GM23338 (cell line): ENCODE measurements at regions not wholly inside any gene's neighbourhood (a gene's known extent, or its start where the extent isn't known, plus 50 kb on each side); places are given as distances from the start of the nearest gene placed in this dataset.

Experiments
- ATAC-seq: fragments of 200-7000 bp; cut with Tn5 transposase; 3 replicates; pipeline ENCODE4 v1.9.1; 2020
- DNase-seq: peaks from one replicate; pipeline ENCODE4 v3.0.0-alpha.2; 2015; ENCODE audit warnings: low spot score
- H2AFZ ChIP-seq: fragments of 200-600 bp; sonication (generic); 2 replicates; pipeline ENCODE4 v1.8.0; 2016; ENCODE audit warnings: antibody characterized with exemption, mild to moderate bottlenecking, moderate library complexity
- H3F3A ChIP-seq: fragments of 200-600 bp; sonication (generic); replicated peaks from 2 replicates; pipeline ENCODE4 v1.8.0; 2017; ENCODE audit warnings: antibody characterized with exemption, mixed run types, low read depth
- H3K27ac ChIP-seq: fragments of 200-600 bp; sonication (generic); 2 replicates; pipeline ENCODE4 v1.6.1; 2016; ENCODE audit warnings: low read depth
- H3K27me3 ChIP-seq: fragments of 200-600 bp; sonication (generic); 2 replicates; pipeline ENCODE4 v1.8.0; 2016; ENCODE audit warnings: mild to moderate bottlenecking, mixed run types, moderate library complexity; ENCODE audit not compliant: insufficient read depth
- H3K36me3 ChIP-seq: fragments of 200-600 bp; sonication (generic); 2 replicates; pipeline ENCODE4 v1.8.0; 2016; ENCODE audit warnings: mild to moderate bottlenecking; ENCODE audit not compliant: insufficient read depth
- H3K4me1 ChIP-seq: fragments of 200-600 bp; sonication (generic); 2 replicates; pipeline ENCODE4 v1.8.0; 2016; ENCODE audit warnings: mild to moderate bottlenecking, moderate library complexity; ENCODE audit not compliant: insufficient read depth
- H3K4me2 ChIP-seq: fragments of 200-600 bp; sonication (generic); 2 replicates; pipeline ENCODE4 v1.7.1; 2017; ENCODE audit warnings: mixed run types
- H3K4me3 ChIP-seq: fragments of 200-600 bp; sonication (generic); 2 replicates; pipeline ENCODE4 v1.6.1; 2016; ENCODE audit warnings: mixed run types
- H3K79me2 ChIP-seq: fragments of 200-600 bp; sonication (generic); replicated peaks from 2 replicates; pipeline ENCODE4 v1.8.0; 2017; ENCODE audit warnings: mild to moderate bottlenecking; ENCODE audit not compliant: insufficient read depth
- H3K9me2 ChIP-seq: fragments of 200-600 bp; sonication (generic); 2 replicates; pipeline ENCODE4 v1.8.0; 2017; ENCODE audit not compliant: insufficient read depth
- H4K20me1 ChIP-seq: fragments of 200-600 bp; sonication (generic); replicated peaks from 2 replicates; pipeline ENCODE4 v1.8.0; 2017; ENCODE audit warnings: mild to moderate bottlenecking; ENCODE audit not compliant: insufficient read depth
- H3K27ac Mint-ChIP-seq: 2 replicates; pipeline ENCODE4 v1.8.0; 2020; ENCODE audit warnings: inconsistent platforms, mild to moderate bottlenecking, moderate library complexity, mixed read lengths
- H3K27me3 Mint-ChIP-seq: 3 replicates; pipeline ENCODE4 v1.8.0; 2022; ENCODE audit warnings: low read depth, mild to moderate bottlenecking, moderate library complexity, mixed read lengths, inconsistent platforms; ENCODE audit not compliant: insufficient read depth, poor library complexity
- H3K36me3 Mint-ChIP-seq: 3 replicates; pipeline ENCODE4 v1.8.0; 2021; ENCODE audit warnings: low read depth, mild to moderate bottlenecking, inconsistent platforms, moderate library complexity, mixed read lengths
- H3K4me1 Mint-ChIP-seq: 3 replicates; pipeline ENCODE4 v1.8.0; 2020; ENCODE audit warnings: mild to moderate bottlenecking, inconsistent platforms, mixed read lengths
- H3K4me3 Mint-ChIP-seq: 3 replicates; pipeline ENCODE4 v1.8.0; 2021; ENCODE audit warnings: moderate library complexity, mild to moderate bottlenecking, inconsistent platforms, mixed read lengths
- H3K9me3 Mint-ChIP-seq: 3 replicates; pipeline ENCODE4 v1.8.0; 2020; ENCODE audit warnings: moderate library complexity, mild to moderate bottlenecking, inconsistent platforms, mixed read lengths
- EZH2phosphoT487 ChIP-seq: fragments of 200-600 bp; sonication (generic); IDR thresholded peaks from one replicate; pipeline ENCODE4 v1.8.1; 2018; ENCODE audit warnings: antibody characterized with exemption; ENCODE audit not compliant: unreplicated experiment
- JUNB ChIP-seq: IDR thresholded peaks from one replicate; pipeline ENCODE4 v1.6.1; 2016; ENCODE audit warnings: antibody characterized with exemption; ENCODE audit not compliant: unreplicated experiment
- NANOG ChIP-seq: IDR thresholded peaks from 2 replicates; pipeline ENCODE4 v1.6.1; 2016; ENCODE audit warnings: antibody characterized with exemption, borderline replicate concordance
- POLR2AphosphoS5 ChIP-seq: IDR thresholded peaks from 2 replicates; pipeline ENCODE4 v1.6.1; 2016; ENCODE audit warnings: antibody characterized with exemption, low read depth
- STAT1 ChIP-seq: IDR thresholded peaks from one replicate; pipeline ENCODE4 v1.6.1; 2016; ENCODE audit warnings: antibody characterized with exemption; ENCODE audit not compliant: unreplicated experiment
- ZNF114 ChIP-seq: fragments of 250-450 bp; sonication (Bioruptor Pico); IDR thresholded peaks from 2 replicates; pipeline ENCODE4 v1.5.0; 2020; ENCODE audit warnings: mild to moderate bottlenecking, moderate library complexity
- ZNF331 ChIP-seq: fragments of 250-450 bp; sonication (Bioruptor Pico); IDR thresholded peaks from 2 replicates; pipeline ENCODE4 v1.5.0; 2020; ENCODE audit warnings: low read depth, mild to moderate bottlenecking, moderate library complexity
- TF ChIP-seq, protein P1 (sequence below), 2 experiments: fragments of 200-600 bp in 1 of 2; sonication (generic) in 1 of 2; conservative IDR thresholded peaks; 2 replicates each; pipeline versions ENCODE4 v1.5.1 to v1.6.1; 2016 to 2017; ENCODE audit warnings: antibody characterized with exemption in 2 of 2, low read depth in 2 of 2, mild to moderate bottlenecking in 2 of 2, moderate library complexity in 1 of 2
- TF ChIP-seq, protein P2 (sequence below): IDR thresholded peaks from one replicate; pipeline ENCODE4 v1.6.1; 2018; ENCODE audit warnings: antibody characterized with exemption; ENCODE audit not compliant: unreplicated experiment
- TF ChIP-seq, protein P3 (sequence below): IDR thresholded peaks from 2 replicates; pipeline ENCODE4 v1.6.1; 2016; ENCODE audit warnings: antibody characterized with exemption

DNA sequence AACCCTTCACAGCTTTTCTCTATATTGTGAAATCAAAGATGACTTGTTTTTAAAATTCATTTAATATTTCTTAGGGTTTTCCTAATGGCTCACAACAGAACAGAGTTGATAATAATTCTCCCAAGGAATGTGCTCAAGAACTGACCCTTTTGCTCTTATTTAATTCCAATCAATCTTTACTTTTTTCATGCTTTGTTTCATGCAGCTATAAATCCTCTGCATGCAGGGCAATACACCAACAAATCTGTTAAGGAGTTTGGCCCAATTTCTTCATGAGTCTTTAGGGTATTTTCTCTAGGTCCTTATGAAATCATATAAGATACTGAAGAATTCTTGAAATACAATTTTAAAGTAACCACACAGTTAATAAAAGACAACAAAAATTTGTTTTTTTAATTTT, 264.2 kb downstream of the SLC6A15 start:
- no peak overlapping the region for H3K4me2 ChIP-seq
- Mint-ChIP-seq H3K36me3 (no peaks in the 10 kb centered on the region), H3K4me1 (peaks cover 5% of the 10 kb centered on the region; the same call in 2 of the 3 replicates), H3K27me3 (no peaks in the 10 kb centered on the region), H3K9me3 (no peaks in the 10 kb centered on the region), H3K4me3 (no peak overlapping the region), H3K27ac (no peak overlapping the region)
- H3K4me3 ChIP-seq = no peak overlapping the region
- no peaks in the 10 kb centered on the region for H3K79me2 ChIP-seq
- H3K27ac ChIP-seq = no peak overlapping the region
- H3F3A ChIP-seq = no peaks in the 10 kb centered on the region
- DNase-seq (no peak), ATAC-seq (no peak)
- H3K27me3 ChIP-seq = no peaks in the 10 kb centered on the region
- H2AFZ ChIP-seq = no peak overlapping the region
- H3K36me3 ChIP-seq = no peaks in the 10 kb centered on the region
- H3K4me1 ChIP-seq = no peaks in the 10 kb centered on the region
- TF ChIP-seq JUNB = no peak
- no peak for TF ChIP-seq ZNF114 (CRISPR knock-in tag)
- TF ChIP-seq STAT1 = no peak
- TF ChIP-seq NANOG = no peak
- H4K20me1 ChIP-seq = no peaks in the 10 kb centered on the region
- H3K9me2 ChIP-seq = no peaks in the 10 kb centered on the region

DNA sequence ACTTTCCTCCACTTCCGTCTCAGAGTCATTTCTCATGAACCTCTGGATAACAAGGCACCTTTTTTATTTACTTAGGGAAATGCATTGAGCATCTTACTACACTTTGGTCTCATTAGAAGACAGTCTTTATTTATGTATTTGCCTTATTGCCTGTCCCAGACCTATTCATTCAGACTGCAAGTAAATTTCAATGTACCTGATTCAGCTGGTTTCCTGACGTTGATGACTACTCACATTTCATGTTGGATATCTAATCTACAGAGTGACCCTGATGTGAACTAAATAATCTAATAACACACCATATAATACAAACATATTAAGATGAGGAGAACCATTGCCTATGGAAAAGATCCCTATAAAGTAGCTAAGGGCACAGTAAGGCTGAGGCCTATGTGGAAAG, 267.7 kb downstream of the SLC6A15 start:
- H3K4me2 ChIP-seq = no peak overlapping the region
- H4K20me1 ChIP-seq = no peaks in the 10 kb centered on the region
- no peak overlapping the region for H3K4me3 ChIP-seq
- no peaks in the 10 kb centered on the region for H3K9me2 ChIP-seq
- Mint-ChIP-seq H3K27me3 (no peaks in the 10 kb centered on the region), H3K36me3 (no peaks in the 10 kb centered on the region), H3K27ac (no peak overlapping the region), H3K4me1 (peaks cover 2% of the 10 kb centered on the region; the same call in 1 of the 3 replicates), H3K9me3 (no peaks in the 10 kb centered on the region), H3K4me3 (no peak overlapping the region)
- no peaks in the 10 kb centered on the region for H3K36me3 ChIP-seq
- no peak overlapping the region for H2AFZ ChIP-seq
- H3K27me3 ChIP-seq = no peaks in the 10 kb centered on the region
- H3F3A ChIP-seq = no peaks in the 10 kb centered on the region
- H3K79me2 ChIP-seq = no peaks in the 10 kb centered on the region
- DNase-seq (no peak), ATAC-seq (no peak)
- no peak overlapping the region for H3K27ac ChIP-seq
- peaks cover 4% of the 10 kb centered on the region; the same call in 1 of the 2 replicates for H3K4me1 ChIP-seq
- TF ChIP-seq EZH2phosphoT487 (no peak), NANOG (no peak), ZNF114 (CRISPR knock-in tag) (no peak), POLR2AphosphoS5 (no peak), JUNB (no peak), ZNF331 (CRISPR knock-in tag) (no peak)
- TF ChIP-seq, protein P1, sequence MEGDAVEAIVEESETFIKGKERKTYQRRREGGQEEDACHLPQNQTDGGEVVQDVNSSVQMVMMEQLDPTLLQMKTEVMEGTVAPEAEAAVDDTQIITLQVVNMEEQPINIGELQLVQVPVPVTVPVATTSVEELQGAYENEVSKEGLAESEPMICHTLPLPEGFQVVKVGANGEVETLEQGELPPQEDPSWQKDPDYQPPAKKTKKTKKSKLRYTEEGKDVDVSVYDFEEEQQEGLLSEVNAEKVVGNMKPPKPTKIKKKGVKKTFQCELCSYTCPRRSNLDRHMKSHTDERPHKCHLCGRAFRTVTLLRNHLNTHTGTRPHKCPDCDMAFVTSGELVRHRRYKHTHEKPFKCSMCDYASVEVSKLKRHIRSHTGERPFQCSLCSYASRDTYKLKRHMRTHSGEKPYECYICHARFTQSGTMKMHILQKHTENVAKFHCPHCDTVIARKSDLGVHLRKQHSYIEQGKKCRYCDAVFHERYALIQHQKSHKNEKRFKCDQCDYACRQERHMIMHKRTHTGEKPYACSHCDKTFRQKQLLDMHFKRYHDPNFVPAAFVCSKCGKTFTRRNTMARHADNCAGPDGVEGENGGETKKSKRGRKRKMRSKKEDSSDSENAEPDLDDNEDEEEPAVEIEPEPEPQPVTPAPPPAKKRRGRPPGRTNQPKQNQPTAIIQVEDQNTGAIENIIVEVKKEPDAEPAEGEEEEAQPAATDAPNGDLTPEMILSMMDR (conservative IDR thresholded peaks at IDR 0.05; ENCODE audit: low read depth in 2 of 2) = no peak
- TF ChIP-seq, protein P2, sequence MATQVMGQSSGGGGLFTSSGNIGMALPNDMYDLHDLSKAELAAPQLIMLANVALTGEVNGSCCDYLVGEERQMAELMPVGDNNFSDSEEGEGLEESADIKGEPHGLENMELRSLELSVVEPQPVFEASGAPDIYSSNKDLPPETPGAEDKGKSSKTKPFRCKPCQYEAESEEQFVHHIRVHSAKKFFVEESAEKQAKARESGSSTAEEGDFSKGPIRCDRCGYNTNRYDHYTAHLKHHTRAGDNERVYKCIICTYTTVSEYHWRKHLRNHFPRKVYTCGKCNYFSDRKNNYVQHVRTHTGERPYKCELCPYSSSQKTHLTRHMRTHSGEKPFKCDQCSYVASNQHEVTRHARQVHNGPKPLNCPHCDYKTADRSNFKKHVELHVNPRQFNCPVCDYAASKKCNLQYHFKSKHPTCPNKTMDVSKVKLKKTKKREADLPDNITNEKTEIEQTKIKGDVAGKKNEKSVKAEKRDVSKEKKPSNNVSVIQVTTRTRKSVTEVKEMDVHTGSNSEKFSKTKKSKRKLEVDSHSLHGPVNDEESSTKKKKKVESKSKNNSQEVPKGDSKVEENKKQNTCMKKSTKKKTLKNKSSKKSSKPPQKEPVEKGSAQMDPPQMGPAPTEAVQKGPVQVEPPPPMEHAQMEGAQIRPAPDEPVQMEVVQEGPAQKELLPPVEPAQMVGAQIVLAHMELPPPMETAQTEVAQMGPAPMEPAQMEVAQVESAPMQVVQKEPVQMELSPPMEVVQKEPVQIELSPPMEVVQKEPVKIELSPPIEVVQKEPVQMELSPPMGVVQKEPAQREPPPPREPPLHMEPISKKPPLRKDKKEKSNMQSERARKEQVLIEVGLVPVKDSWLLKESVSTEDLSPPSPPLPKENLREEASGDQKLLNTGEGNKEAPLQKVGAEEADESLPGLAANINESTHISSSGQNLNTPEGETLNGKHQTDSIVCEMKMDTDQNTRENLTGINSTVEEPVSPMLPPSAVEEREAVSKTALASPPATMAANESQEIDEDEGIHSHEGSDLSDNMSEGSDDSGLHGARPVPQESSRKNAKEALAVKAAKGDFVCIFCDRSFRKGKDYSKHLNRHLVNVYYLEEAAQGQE = no peak
- TF ChIP-seq, protein P3, sequence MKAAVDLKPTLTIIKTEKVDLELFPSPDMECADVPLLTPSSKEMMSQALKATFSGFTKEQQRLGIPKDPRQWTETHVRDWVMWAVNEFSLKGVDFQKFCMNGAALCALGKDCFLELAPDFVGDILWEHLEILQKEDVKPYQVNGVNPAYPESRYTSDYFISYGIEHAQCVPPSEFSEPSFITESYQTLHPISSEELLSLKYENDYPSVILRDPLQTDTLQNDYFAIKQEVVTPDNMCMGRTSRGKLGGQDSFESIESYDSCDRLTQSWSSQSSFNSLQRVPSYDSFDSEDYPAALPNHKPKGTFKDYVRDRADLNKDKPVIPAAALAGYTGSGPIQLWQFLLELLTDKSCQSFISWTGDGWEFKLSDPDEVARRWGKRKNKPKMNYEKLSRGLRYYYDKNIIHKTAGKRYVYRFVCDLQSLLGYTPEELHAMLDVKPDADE = no peak
